ENCODE measurements at regions not wholly inside any gene's neighbourhood (a gene's known extent, or its start where the extent isn't known, plus 50 kb on each side); places are given as distances from the start of the nearest gene placed in this dataset.

- TF ChIP-seq CTCF (IDR thresholded peaks at IDR 0.05) = no peak
- TF ChIP-seq POLR2AphosphoS5 (IDR thresholded peaks at IDR 0.05) = no peak
- no peak for TF ChIP-seq POLR2A (IDR thresholded peaks at IDR 0.05; ENCODE audit: low read depth)
- no peak for TF ChIP-seq EP300 (IDR thresholded peaks at IDR 0.05)
Measured at GRCh38 chr3:182078929-182079328, 367.2 kb downstream of the SOX2 start.

Data from esophagus muscularis mucosa (tissue), 4 donors.